ENCODE measurements at regions not wholly inside any gene's neighbourhood (a gene's known extent, or its start where the extent isn't known, plus 50 kb on each side); places are given as distances from the start of the nearest gene placed in this dataset.

DNA sequence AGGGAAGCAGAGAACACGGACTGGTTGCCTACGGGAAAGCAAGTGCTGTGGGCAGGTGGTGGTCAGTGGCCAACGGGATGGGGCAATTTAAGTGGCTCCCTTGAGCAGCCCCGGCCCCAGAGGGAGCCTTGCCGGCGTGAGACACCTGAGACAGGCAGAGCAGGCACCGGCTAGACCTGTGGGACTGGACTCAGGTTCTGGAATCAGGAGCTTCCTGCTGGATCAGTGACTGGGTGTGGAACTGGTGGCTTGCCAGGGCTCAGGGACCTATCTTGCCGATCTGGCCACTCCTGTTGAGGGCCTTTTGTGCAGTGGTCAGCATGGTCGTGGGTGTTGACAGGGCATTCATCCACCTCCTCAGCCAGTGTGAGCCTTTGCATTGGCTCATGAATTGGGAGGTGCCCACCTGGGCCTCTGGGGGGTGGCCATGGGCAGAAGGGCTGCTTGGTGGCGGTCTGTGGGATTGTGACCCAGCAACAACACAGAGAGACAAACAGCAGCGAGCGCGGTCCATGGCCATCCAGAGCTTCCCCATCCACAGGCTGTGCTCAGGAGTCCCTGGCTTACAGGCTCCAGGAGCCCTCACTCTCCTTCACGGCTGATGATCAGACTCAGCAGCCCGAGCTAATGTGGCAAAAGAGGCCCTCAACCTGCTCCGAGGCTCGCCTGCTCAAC is 85.4 kb upstream of the ZNF516 start:
- Histone ChIP-seq H3K27ac (ENCODE audit: low read length) (no peak overlapping the region), H3K36me3 (ENCODE audit: control insufficient read depth, insufficient read depth, low read length) (no peaks in the 10 kb centered on the region), H3K4me3 (ENCODE audit: low read depth in 2 of 2, low read length in 2 of 2) (no peak overlapping the region), H3K9me3 (ENCODE audit: control insufficient read depth, insufficient read depth, low read depth, low read length) (no peaks in the 10 kb centered on the region), H3K27me3 (ENCODE audit: control insufficient read depth, insufficient read depth, low read length) (peaks cover 23% of the 10 kb centered on the region), H3K4me1 (ENCODE audit: control insufficient read depth, insufficient read depth, low read length) (no peaks in the 10 kb centered on the region)
- TF ChIP-seq SIN3A (IDR thresholded peaks at IDR 0.05; ENCODE audit: borderline replicate concordance, insufficient read depth, low read depth, low read length) (no peak), TCF7L2 (IDR thresholded peaks at IDR 0.05; ENCODE audit: low read depth, low read length) (no peak), POLR2AphosphoS5 (IDR thresholded peaks at IDR 0.05; ENCODE audit: low read depth, low read length) (no peak)
- TF ChIP-seq, protein P1, sequence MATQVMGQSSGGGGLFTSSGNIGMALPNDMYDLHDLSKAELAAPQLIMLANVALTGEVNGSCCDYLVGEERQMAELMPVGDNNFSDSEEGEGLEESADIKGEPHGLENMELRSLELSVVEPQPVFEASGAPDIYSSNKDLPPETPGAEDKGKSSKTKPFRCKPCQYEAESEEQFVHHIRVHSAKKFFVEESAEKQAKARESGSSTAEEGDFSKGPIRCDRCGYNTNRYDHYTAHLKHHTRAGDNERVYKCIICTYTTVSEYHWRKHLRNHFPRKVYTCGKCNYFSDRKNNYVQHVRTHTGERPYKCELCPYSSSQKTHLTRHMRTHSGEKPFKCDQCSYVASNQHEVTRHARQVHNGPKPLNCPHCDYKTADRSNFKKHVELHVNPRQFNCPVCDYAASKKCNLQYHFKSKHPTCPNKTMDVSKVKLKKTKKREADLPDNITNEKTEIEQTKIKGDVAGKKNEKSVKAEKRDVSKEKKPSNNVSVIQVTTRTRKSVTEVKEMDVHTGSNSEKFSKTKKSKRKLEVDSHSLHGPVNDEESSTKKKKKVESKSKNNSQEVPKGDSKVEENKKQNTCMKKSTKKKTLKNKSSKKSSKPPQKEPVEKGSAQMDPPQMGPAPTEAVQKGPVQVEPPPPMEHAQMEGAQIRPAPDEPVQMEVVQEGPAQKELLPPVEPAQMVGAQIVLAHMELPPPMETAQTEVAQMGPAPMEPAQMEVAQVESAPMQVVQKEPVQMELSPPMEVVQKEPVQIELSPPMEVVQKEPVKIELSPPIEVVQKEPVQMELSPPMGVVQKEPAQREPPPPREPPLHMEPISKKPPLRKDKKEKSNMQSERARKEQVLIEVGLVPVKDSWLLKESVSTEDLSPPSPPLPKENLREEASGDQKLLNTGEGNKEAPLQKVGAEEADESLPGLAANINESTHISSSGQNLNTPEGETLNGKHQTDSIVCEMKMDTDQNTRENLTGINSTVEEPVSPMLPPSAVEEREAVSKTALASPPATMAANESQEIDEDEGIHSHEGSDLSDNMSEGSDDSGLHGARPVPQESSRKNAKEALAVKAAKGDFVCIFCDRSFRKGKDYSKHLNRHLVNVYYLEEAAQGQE (IDR thresholded peaks at IDR 0.05; ENCODE audit: insufficient read depth in 1 of 2, low read depth in 2 of 2, low read length in 1 of 2), result no peak
- TF ChIP-seq, protein P2, sequence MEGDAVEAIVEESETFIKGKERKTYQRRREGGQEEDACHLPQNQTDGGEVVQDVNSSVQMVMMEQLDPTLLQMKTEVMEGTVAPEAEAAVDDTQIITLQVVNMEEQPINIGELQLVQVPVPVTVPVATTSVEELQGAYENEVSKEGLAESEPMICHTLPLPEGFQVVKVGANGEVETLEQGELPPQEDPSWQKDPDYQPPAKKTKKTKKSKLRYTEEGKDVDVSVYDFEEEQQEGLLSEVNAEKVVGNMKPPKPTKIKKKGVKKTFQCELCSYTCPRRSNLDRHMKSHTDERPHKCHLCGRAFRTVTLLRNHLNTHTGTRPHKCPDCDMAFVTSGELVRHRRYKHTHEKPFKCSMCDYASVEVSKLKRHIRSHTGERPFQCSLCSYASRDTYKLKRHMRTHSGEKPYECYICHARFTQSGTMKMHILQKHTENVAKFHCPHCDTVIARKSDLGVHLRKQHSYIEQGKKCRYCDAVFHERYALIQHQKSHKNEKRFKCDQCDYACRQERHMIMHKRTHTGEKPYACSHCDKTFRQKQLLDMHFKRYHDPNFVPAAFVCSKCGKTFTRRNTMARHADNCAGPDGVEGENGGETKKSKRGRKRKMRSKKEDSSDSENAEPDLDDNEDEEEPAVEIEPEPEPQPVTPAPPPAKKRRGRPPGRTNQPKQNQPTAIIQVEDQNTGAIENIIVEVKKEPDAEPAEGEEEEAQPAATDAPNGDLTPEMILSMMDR (IDR thresholded peaks at IDR 0.05), result no peak
- ChIA-PET POLR2A (no interaction called here), CTCF (no interaction called here)
- intact Hi-C loops (cut with micrococcal nuclease; ENCODE audit: unreplicated experiment) (no loop called here), in situ Hi-C loops (cut with HindIII; ENCODE audit: low pct_unique_long_range_greater_than_20kb, low sequenced_read_pairs) (no loop called here)
- no TSS peak for BruUV-seq (replicated peaks)
- ATAC-seq (peak; percentile 25; the same call in 1 of the 2 replicates), DNase-seq (ENCODE audit: low read depth, low spot score) (no peak)

DNA sequence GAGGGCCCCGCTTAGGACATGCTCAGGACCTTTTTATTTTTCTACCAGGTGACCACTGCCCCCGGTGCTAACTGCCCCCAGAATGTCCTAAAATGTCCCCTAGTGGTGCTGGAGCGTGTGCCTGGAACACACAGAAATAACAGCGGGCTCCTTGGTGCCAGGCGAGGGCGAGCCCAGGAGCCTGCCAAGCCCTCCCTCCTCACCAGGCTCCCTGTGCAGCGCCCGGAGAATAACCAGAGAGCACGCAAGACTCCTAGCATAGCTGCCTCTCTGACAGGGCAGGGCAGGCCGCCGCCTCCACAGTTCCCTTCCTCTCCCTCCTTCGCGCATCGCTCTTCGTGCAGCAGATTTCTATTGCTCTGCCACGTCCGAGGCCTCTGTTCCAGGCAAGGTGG is 84.3 kb upstream of the ZNF516 start:
- H3K4me1 ChIP-seq (ENCODE audit: control insufficient read depth, insufficient read depth, low read length), result no peaks in the 10 kb centered on the region
- H3K4me3 ChIP-seq (ENCODE audit: low read depth in 2 of 2, low read length in 2 of 2), result no peak overlapping the region
- no peak overlapping the region for H3K27ac ChIP-seq (ENCODE audit: low read length)
- H3K27me3 ChIP-seq (ENCODE audit: control insufficient read depth, insufficient read depth, low read length), result peaks cover 21% of the 10 kb centered on the region
- no peaks in the 10 kb centered on the region for H3K9me3 ChIP-seq (ENCODE audit: control insufficient read depth, insufficient read depth, low read depth, low read length)
- in situ Hi-C loops (cut with HindIII; ENCODE audit: low pct_unique_long_range_greater_than_20kb, low sequenced_read_pairs), result no loop called here
- no peak for ATAC-seq
- CTCF ChIA-PET, result no interaction called here
- H3K36me3 ChIP-seq (ENCODE audit: control insufficient read depth, insufficient read depth, low read length), result no peaks in the 10 kb centered on the region
- no peak for DNase-seq (ENCODE audit: low read depth, low spot score)
- TF ChIP-seq, protein P1 (IDR thresholded peaks at IDR 0.05; ENCODE audit: insufficient read depth in 1 of 2, low read depth in 2 of 2, low read length in 1 of 2), result no peak
- TF ChIP-seq POLR2AphosphoS5 (IDR thresholded peaks at IDR 0.05; ENCODE audit: low read depth, low read length), result no peak
- no peak for TF ChIP-seq TCF7L2 (IDR thresholded peaks at IDR 0.05; ENCODE audit: low read depth, low read length)
- TF ChIP-seq SIN3A (IDR thresholded peaks at IDR 0.05; ENCODE audit: borderline replicate concordance, insufficient read depth, low read depth, low read length), result no peak
- TF ChIP-seq, protein P2 (IDR thresholded peaks at IDR 0.05), result no peak
- no TSS peak for BruUV-seq (replicated peaks)
- POLR2A ChIA-PET, result no interaction called here
- intact Hi-C loops (cut with micrococcal nuclease; ENCODE audit: unreplicated experiment), result no loop called here
